Left lobe of liver (tissue), 2 donors: ENCODE measurements at regions not wholly inside any gene's neighbourhood (a gene's known extent, or its start where the extent isn't known, plus 50 kb on each side); places are given as distances from the start of the nearest gene placed in this dataset.
"Not testable (repeated sequence)": the region's sequence is repeated elsewhere in the genome, so short reads cannot be mapped to it uniquely, and the experiment has no call there.

Source experiments
- ATAC-seq: fragments of 200-7000 bp; cut with Tn5 transposase; one replicate; pipeline ENCODE4 v1.9.1; 2020; ENCODE audit warnings: mild to moderate bottlenecking, moderate library complexity
- DNase-seq: peaks from one replicate; pipeline ENCODE4 v3.0.0-alpha.2; 2020; ENCODE audit warnings: low spot score
- donor health status: DM: no; HTN: no; CAD: no; lungs with moderate emphysema.
- donor health status: DM: no; HTN: yes; CAD: no.

GRCh38 chr7:65613644-65614289 is 240.1 kb downstream of the ZNF92 start:
- not testable (repeated sequence) for DNase-seq, ATAC-seq

DNA sequence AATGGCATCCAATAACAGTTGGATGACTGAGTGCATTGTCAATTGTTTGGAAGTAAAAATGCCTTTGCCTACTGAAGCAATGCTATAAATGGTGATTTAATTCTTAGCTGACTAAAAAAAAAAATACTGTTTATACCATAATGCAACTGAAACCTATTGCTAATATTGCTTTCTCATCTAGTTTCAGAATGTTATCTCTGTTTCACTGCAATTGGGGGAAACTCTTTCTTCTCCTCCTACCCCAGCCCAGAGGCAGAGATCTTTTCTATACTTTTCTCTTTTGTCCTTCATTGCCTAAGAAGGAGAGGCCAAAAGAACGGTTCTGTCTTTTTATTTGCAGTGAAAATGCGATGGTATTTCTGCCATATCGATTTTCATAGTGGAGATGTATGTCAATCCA is 242.5 kb downstream of the ZNF92 start:
- not testable (repeated sequence) for ATAC-seq, DNase-seq

DNA sequence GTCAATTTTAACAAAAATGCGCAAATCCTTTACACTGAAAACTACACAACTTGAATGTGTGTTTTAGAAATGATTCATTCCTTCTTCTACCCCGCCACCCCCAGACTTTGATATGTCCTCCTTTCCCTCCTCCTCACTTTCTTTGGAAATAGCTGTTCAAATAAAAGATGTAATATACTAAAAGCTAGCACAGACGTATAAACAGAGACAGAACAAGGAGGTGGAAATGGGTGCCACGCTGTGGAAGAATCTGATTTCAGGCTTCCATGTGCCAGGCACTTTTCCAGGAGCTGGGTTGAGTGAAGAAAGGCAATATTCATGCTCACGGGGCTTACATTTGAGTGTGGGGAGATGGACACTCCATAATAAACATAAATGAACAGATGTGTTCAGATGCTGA is 246.6 kb downstream of the ZNF92 start:
- DNase-seq, ATAC-seq: not testable (repeated sequence)

- ATAC-seq = peak; percentile 77
- not testable (repeated sequence) for DNase-seq
Observed at GRCh38 chr7:65621580-65622201, 248.0 kb downstream of the ZNF92 start.

GRCh38 chr7:65631236-65631635 is 241.6 kb upstream of the VKORC1L1 start:
- not testable (repeated sequence) for ATAC-seq, DNase-seq

- ATAC-seq, DNase-seq: not testable (repeated sequence)
Observed at GRCh38 chr7:65633587-65634404, 239.1 kb upstream of the VKORC1L1 start.

GRCh38 chr7:65638918-65639317 is 234.0 kb upstream of the VKORC1L1 start:
- not testable (repeated sequence) for ATAC-seq, DNase-seq

GRCh38 chr7:65639717-65640116 is 233.2 kb upstream of the VKORC1L1 start:
- DNase-seq, ATAC-seq: not testable (repeated sequence)

- DNase-seq = not testable (repeated sequence)
Observed at GRCh38 chr7:65643498-65643897, 229.4 kb upstream of the VKORC1L1 start.

DNA sequence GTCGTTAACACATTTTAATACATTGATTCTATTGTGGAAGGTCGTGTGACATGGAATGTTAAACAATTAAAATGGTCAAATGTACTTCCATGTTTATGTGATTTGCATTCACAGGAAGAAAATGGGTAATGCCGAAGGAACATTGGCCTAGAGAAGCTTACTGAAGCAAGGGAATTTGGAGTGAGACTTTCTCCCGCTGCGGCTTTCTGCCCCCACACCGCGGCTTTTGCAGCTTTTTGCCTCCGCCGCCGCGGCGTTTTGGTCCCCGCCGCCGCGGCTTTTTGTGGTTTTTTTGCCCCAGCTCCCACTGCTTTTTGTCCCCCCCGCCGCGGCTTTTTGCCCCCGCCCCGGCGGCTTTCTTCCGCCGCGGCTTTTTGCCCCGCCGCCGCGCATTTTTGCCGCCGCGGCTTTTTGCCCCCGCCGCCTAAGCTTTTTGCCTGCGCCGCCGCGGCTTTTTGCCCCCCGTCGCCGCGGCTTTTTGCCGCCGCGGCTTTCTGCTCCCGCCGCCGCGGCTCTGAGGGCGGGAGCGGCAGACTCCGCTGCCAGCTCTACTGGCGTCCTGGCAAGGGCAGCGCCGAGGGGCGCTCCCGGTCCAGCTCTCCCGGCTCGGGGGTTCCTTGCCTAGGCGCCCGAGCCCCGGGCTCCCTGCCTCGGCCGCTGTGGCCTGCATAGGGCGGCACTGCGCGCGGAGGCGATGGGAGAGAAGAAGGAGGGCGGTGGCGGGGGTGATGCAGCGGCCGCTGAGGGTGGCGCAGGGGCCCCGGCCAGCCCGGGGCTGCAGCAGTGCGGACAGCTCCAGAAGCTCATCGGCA is 225.5 kb upstream of the VKORC1L1 start:
- DNase-seq = not testable (repeated sequence)
- ATAC-seq = peak; percentile 71

More at GRCh38 chr7:65643498-65643897, 229.4 kb upstream of the VKORC1L1 start:
- ATAC-seq = not testable (repeated sequence)

GRCh38 chr7:65651174-65651573 is 221.7 kb upstream of the VKORC1L1 start:
- not testable (repeated sequence) for DNase-seq, ATAC-seq

DNA sequence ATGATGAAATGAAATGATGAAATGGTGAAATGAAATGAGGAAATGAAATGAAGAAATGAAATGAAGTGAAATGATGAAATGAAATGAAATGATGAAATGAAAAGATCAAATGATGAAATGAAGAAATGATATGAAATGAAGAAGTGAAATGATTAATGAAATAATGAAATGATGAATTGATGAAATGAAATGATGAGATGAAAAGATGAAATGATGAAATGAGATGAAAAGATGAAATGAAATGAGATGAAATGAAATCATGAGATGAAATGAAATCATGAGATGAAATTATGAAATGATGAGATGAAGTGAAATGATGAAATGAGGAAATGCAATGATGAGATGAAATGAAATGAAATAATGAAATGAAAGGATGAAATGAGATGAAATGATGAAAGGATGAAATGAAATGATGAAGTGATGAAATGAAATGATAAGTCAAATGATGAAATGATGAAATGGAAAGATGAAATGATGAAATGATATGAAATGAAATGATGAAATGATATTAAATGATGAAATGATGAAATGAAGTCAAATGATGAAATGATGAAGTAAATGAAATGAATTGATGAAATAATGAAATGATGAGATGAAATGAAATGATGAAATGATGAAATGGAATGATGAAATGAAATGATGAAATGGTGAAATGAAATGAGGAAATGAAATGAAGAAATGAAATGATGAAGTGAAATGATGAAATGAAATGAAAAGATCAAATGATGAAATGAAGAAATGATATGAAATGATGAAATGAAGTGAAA is 220.9 kb upstream of the VKORC1L1 start:
- not testable (repeated sequence) for DNase-seq, ATAC-seq

GRCh38 chr7:65652669-65653068 is 220.2 kb upstream of the VKORC1L1 start:
- not testable (repeated sequence) for ATAC-seq

DNA sequence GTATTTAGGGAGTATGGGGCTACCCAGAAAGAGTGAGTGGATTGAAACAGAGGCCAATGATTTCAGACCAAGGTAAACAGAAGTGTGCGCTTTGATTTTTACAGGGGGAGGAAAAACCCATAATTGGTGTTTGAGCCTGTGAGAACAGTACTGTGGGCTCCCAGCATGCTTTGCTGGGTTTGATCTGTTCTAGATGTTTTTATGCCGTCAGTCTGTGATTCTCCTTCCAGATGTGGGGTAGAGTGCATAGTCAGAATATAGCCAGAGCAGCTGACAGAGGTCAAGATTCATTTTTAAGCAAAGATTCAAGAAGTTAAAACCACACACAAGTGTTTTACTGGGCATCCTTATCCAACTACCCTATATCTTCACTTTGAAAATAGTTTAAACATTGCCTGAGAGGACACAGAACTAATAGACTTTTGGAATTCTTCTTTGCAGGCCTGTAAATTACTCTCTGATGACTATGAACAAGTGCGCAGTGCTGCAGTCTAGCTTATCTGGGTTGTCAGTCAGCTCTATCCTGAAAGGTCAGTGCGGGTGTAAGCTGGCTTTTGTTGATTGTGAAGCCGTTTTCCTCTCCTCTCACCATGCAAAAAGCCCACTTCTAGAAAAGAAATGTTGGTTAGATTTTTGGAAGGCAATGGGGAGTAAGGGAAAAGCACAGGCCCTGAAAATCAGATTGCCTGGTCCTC is 216.2 kb upstream of the VKORC1L1 start:
- not testable (repeated sequence) for ATAC-seq, DNase-seq

More at GRCh38 chr7:65652669-65653068, 220.2 kb upstream of the VKORC1L1 start:
- DNase-seq = not testable (repeated sequence)

DNA sequence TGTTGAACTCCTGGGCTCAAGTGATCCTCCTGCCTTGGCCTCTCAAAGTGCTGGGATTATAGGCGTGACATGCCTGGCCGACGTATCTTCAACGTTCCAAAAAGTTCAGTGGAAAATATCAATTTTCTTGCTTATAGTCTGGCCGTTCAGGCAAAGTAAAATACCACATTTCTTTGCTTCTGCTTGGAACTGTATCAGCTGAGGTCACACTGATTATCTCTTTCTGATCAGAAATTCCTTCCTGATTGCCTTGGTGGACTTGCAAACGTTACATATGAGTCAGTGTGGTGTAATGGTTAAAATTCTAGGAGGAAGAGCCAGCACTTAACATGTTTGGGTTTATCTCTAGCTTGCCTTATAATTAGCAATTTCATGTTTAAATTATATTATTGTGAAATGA is 189.5 kb upstream of the VKORC1L1 start:
- ATAC-seq, DNase-seq: not testable (repeated sequence)

- peak; percentile 80 for ATAC-seq
Observed at GRCh38 chr7:65699026-65699714, 173.7 kb upstream of the VKORC1L1 start.

DNA sequence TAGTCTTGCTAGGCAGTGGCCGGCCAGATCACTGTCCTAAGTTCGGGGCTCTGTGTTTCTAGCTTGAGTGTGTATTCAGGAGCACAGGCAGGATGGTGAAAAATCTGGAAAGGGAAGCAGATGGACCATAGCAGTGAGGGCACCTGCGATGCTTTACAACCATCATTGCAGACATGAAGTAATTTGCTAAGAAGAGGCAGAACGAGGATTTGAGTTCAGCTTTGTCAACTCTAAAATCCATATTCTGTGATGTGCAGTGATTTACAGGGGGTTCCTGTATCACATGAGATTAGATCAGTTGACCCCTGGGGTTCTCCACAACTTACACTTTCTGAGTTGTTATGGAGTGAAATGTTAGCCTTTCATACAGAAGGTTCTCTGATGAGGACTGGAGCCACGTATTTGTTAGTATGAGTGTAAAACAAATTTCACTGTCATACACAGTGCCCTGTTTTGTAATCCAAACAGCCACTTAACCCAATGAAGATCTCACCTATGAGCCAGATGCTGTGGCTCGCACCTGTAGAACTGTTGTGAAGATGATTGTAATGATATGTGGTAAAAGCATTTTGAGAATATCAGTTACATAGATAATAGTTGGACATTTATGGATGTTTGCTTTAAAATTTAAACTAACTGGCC is 173.0 kb upstream of the VKORC1L1 start:
- DNase-seq = not testable (repeated sequence)
- ATAC-seq = peak; percentile 63

More at GRCh38 chr7:65699026-65699714, 173.7 kb upstream of the VKORC1L1 start:
- DNase-seq = not testable (repeated sequence)
